Activated CD4-positive, alpha-beta T cell treated with anti-CD3 and anti-CD28 coated beads, Interleukin-2, Interleukin-4, amounts not matched to agents 100 ng/mL and 50 ng/mL, durations not matched to agents 16 hours and 8 hours (primary cell): ENCODE measurements at regions not wholly inside any gene's neighbourhood (a gene's known extent, or its start where the extent isn't known, plus 50 kb on each side); places are given as distances from the start of the nearest gene placed in this dataset.

Experiments used
- DNase-seq: peaks from one replicate; pipeline ENCODE4 v3.0.0-alpha.2; 2020; ENCODE audit warnings: low spot score

DNA sequence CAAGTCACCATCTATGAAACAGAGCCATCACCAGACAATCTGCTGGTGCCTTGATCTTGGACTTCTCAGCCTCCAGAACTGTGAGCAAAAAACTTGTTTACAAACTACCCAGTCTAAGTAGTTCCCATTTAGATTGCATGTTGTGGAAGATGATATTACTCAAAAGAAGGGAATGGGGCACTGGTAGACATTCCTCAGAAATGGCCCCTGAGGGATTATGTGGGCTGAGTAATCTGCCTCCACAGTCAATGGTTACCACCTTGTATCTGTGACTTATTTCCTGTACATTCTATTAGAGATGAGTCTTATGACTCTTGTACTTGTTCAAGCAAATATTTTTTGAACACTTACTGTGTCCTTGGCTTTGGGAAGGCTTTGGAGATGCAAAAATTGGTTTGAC lies 160.4 kb downstream of the NUP35 start:
- DNase-seq: no peak

DNA sequence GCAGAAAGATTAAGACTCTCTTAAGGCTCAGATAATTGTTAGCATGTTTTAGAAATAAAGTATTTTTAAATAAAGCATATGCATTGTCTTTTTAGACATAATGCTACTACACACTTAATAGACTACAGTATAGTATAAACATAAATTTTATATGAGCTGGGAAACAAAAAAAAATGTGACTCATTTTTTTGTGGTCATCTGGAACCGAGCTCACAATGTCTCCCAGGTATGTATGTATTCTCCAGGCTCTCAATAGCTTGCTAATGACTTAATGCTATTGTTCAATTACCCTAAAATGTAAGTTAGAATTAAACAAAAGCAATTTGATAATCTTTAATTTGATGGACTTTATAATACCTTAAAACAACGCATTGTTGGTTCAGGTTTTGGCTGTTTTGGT lies 167.2 kb downstream of the NUP35 start:
- DNase-seq: no peak

DNA sequence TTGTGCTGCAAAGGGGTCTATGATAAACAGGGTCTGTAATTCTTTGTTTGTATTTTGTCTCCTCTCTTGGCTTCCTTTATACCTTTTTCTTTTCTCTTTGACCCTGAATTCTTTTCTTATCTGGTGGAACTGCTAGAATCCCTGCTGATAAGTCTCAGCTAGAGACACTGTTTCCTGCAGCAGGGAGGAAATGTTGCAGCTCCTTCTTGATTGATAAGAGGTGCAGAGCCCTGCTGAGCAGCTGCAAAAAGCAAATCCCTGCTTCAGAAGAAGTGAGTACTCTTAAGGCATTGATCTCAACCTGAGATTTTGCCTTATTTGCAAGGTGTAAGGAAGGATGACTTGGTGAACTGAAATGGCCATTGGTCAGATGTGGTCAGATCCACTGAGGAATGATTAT lies 167.8 kb downstream of the NUP35 start:
- DNase-seq: no peak

DNA sequence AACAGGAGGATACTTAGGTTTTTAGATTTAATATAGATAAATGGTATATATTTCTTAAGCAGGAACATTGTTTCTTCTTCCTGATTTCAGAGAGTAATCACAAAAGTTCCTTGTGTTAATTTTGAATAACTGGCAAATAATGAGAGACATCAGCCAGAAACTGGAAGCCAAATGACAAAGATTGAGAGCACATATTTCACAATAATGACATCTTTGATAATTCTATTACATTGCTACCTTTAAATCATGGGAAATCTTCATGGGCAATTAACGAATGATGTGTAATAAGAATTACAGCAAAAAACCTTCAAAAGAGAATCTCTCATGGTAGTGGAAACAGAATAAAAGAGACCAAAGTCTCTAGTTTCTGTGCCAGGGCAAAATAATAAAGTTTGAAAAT lies 215.1 kb downstream of the NUP35 start:
- no peak for DNase-seq

DNA sequence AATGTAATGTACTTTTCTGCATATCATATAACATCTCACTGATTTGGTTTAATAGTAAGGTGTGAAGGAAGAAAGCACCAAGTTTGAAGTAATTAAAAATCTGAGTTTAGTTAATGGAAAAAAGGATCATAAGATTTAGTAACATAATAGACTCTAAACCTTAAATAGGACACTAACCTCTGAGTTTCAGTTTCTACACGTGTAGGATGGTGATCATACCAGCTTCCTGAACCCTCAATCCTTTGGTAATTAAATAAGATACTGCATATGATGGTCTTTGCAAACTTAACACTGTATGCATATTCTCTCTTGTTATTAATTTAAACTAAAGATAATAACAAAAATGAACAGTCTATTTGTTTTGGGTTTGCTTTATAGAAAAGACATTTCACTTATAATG lies 216.8 kb downstream of the NUP35 start:
- DNase-seq: no peak

DNA sequence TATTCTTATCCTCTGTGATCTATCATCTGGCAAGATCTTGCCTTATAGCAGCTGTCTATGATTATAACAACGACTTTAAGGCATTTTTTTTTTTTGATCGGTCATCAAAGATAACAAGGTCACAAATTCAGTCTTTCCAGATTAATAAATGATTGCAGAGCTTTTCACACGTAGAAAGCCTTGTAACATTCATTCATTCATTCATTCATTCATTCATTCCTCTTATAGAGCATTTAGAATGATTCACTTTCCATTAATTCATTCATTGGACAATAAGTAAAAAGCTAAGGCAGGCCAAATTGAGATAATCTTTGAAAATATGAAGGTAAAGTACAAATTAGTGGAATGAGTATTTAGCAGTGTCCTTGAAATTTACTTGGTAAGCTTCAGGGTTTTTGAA lies 223.7 kb downstream of the NUP35 start:
- DNase-seq: no peak

DNA sequence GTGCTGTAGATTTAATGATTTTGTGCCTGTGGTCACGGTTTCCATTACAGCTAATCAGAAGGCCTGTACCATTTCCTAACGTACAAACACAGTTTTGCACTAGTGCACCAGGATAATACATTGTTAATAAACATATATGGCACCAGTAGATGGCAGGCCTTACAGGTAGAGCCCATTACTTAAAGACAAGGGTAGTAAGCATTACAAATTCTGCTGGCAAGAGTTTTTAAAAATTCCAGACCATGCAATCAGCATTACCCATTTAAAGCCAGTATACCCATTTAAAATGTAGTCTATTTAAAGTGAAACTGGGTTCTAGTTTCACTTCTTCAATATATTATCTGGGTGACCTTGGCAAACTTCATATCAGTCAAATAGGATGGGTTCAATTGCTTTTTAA lies 224.2 kb downstream of the NUP35 start:
- DNase-seq: no peak

DNA sequence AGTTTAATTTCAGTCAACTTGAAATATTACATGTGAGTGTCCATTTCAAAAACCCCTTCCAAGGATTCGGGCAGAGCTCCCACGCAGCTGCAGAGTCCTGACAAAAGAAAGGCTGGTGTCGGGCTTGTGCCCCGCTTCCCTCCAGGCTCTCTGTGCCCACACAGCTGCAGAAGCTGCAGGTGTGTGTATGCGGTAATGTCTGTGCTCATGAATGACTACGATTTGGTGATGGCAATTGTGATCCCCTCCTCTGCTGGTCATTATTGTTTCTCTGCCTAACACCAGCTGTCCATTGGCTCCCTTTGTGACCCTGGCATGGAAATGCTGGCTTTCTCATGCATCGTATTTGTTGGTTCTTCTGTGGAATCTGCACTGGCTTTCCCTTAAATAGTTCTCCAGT lies 224.8 kb downstream of the NUP35 start:
- DNase-seq: no peak

DNA sequence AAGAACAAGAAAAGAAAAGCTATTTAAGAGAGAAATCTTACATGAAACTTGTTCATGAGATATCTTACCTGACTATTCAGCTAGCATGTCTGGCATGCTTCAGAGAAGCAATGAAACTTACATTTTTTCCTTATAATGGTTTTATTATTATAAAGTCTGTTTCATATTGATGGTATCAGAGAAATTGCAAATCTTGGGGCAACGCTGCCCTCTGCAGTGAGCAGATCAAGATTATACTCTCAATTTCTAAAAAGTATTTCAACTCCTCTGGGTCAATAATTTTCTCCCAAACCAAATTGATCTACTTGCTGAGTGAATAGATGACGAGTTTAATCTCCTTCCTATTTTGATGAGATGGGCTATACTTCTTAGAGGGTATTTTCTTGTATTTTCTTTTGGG lies 235.6 kb downstream of the NUP35 start:
- no peak for DNase-seq

DNA sequence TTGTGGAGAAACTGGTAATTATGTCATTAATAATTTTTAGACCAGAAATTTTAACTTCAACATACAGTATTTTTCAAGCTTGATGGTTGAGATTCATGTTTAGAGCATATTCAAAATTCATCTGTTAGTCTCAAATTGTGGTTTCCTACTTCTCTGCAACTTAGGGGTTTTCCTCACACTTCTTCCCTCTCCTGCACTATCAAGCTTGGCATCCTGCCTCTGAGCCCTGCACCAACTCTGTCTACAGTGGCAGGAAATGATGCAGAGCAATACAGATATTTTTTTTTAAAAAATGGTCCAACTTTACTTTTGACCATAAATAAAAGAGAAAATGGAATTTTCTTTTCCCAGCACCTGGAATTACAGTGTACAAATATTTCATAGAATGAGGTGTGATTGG lies 247.3 kb downstream of the NUP35 start:
- DNase-seq: no peak

DNA sequence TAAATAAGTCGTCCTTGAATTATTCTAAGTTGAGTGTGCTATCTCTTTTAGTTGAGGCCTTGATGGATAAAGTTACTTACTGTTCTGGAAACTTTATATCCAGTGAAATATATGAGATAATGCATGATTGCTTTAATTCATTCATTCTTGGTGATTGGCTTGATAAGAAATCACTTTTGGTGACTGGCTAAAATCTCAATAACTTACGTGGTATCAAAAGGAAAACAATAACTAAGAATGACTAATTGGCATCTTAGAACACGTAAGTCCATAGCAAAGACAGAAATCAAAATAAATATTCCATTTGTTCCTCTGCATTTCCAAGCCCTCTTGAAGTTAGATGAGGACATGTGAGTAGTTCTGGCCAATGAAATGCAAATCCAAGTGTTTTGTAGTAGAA lies 251.6 kb downstream of the NUP35 start:
- no peak for DNase-seq

DNA sequence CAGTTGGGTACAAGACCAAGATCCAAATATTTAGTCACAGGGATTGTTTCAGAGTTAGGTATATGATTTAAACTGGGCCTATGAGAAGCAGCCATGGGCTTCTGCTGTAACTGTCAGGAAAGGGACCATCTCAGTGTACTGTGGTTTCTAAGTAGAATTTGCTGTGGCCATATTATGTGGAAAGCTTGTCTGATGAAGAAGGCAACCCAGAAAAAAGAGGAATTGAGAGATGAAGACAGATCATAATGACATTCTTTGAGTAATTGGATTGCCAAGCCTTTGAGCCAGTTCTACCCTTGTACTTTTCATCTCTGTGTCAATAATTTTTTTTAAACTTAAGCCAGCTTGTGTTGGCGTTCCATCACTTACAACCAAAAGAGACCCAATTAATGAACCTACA lies 259.6 kb downstream of the NUP35 start:
- no peak for DNase-seq

DNA sequence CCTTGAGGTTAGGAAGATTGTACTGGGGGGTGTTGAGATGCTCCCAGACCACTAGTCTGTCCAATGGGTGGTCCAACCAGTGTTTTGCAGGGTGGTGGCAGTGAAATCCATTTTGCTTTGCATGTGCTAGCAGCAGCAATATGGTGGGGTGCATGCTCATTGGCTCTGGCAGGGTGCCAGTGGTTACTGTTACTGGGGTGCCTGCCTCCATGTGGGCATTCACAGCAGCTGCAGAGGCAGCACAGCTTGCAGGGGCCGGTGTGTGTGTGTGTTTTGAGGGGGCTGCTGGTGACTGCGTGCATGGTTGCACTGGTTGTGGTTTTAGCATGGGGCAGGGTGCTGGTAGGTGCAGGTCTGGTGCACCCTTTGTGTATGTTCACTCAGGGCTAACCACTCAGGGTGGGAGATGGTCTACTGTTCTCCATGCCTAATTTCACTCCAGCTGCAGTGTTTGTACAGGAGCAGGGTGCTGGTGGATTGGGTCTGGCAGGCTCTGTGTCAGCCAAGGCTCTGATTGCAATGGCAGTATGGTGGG lies 265.4 kb downstream of the NUP35 start:
- DNase-seq: no peak

DNA sequence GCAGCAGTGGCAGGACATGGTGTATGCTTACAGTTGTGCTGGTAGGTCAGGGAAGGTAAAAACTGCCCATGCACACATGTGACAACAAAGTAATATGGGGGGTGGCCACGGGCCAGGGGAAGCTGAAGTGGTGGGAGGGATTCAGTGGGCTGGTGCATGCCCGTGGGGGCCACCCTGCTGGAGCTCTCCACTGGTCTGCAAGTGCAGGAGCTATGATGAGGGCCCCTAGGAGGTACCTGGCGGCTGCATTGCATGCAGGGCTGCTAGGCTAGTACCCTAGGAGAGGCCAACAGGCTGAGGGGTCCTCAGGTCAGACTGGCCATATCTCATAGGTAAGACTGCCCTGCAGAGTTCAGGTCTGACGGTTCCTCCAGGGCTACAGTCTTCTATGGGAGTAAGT lies 265.9 kb downstream of the NUP35 start:
- no peak for DNase-seq

DNA sequence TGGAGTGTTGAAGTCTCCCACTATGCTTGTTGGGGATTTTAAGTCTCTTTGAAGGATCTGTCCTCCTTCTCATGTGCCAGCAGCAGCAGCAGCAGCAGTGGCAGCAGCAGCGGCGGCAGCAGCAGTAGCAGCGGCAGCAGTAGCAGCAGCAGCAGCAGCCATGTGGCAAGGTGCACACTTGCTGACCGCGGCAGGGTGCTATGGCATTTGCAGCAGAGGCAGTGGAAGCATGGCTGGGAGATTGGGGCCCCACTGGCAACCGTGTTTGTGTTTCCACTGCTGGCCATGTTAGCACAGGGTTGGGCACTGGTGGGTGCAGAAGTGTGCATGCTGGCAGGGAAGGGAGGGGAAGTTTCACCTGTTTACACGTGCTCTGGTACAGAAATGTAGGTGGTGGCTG lies 280.1 kb downstream of the NUP35 start:
- DNase-seq: no peak

DNA sequence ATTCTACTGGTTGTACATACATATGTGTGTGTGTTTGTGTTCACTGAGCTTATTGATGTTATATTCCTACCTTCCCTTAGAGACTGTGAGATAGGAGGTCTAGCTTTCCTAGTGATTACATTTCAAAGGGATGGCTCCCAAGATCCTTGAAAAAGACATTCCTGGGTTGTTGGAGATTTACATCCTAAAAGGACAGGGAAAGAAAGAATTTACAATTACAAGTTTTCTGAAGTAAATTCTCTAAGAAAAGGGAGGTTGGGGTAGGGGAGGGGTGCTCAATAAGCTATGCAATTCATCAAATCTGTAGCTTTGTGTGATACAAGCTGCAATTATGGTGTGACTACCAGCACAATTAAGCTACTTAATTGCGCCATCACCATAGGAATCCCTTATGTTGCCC lies 284.3 kb downstream of the NUP35 start:
- DNase-seq: no peak

DNA sequence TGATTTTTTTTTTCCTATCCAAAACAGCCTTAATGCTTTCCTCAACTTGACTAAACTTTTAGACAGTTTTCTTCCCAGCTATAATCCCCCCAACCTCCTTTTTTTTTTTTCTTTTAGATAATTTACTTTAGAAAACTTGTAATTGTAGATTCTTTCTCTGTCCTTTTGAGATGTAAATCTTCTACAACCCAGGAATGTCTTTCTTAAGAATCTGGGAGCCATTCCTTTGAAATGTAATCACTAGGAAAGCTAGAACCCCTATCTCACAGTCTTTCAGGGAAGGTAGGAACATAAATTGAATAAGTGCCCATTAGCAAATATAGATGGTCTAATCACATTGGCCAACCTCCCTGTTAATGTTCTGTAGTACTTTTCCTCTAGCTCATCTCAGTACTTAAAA lies 285.4 kb downstream of the NUP35 start:
- DNase-seq: no peak

DNA sequence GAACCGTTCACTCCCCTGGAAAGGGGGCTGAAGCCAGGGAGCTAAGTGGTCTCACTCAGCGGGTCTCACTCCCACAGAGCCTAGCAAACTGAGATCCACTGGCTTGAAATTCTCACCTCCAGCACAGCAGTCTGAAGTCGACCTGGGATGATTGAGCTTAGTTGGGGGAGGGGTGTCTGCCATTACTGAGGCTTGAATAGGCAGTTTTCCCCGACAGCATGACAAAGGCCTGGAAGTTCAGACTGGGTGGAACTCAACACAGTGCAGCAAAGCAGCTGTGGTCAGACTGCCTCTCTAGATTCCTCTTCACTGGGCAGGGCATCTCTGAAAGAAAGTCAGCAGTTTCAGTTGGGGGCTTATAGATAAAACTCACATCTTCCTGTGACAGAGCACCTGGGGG lies 292.5 kb downstream of the NUP35 start:
- DNase-seq: no peak

DNA sequence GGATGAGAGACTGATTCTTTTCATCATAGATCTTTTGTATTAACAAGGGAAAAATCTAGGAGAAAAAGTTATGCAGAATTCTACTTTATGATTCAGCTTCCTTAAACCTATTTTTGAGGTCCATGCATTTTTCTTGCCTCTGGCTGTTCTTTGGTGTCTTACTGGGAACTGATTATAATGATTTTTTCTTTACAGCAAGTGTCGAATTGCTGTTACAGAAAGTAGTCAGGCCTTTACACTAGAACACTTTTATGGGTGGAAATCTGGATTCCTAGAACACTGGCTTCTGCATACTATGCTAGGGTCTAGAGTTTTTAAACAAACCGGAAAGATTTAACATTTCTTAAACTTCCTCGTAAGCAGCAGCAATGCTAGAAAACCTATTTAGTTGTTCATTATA lies 302.6 kb downstream of the NUP35 start:
- DNase-seq: no peak

DNA sequence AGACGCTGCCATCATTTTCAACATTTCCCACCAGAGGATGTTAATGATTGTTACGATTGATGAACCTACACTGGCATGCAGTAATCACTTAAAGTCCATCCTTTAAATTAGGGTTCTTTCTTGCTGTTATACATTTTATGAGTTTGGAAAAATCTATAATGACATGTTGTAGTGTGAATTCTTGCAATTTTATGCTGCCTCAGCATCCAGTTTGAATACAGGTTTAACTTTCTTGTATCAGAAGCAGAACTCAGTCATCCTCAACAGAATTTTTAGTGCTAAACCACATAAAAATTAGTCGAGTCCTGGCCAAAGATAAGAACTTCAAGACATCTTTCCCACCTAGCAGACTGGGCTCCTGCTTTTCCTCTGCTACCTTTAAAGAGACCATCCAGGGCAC lies 303.3 kb downstream of the NUP35 start:
- DNase-seq: no peak

DNA sequence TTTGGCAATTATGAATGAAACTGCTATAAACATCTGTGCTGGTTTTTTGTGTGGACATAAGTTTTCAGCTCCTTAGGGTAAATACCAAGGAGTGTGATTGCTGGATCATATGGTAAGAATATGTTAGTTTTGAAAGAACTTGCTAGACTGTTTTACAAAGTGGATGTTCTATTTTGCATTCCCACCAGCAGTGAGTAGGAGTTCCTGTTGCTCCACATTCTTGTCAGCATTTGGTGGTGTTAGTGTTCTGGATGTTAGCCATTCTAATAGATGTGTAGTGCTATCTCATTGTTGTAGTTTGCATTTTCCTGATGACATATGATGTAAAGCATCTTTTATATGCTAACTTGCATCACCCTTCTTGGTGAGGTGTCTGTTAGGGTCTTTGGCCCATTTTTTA lies 304.6 kb downstream of the NUP35 start:
- no peak for DNase-seq

DNA sequence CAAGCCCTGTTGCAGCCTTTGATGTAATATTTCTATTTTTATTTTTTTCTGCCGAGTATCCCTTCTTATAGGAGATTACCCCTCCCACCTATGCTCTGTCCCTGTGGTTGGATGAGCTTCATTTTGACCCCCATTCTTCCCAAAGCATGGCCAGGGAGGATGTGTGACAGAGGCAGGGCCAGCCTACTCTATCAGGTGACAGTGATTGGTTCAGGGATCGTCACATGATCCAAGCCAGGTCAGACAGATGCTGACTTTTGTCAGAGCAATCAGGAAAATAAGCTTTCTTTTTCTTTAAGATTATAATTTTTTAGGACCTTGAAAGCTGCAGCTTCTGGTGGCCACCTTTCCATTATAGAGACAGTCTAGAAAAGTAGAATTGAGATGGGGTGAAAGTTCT lies 314.3 kb downstream of the NUP35 start:
- DNase-seq: no peak

DNA sequence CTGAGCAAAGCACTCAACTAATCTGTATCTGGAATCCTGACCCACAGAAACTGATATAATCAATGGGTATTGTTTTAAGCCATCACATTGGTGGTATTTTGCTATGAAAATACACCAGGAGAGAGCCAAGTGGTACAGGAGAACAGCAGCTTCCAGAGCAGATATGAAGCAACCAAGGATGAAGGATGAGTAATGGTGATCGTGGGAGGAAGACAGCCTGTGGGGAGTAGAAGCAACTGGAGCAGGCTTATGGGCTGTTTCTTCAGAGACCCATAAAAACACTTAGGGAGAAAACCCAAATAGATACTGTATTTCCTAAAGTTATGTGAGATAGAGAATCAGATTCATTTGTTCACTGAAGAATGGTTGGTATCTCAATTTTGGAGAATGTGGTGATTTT lies 330.8 kb downstream of the NUP35 start:
- no peak for DNase-seq

DNA sequence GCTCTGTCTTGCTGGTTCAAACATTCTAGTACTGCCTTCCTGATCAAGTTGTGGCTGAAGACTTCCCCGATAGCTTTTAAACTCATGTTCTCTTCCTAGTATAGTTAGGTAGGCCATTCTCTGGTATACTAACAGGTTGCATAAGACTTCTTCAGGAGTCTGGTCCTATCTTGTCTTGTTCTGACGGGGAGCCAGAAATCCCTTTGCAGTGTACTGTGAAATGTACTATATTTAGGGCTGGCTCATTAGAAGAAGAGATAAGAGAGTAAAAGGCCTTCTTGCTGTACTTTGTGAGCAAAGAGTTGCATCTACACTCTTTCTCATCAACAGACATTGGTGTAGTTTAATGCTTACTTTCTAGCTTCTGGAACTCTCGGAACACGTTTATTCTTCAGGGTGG lies 331.9 kb downstream of the NUP35 start:
- DNase-seq: no peak

DNA sequence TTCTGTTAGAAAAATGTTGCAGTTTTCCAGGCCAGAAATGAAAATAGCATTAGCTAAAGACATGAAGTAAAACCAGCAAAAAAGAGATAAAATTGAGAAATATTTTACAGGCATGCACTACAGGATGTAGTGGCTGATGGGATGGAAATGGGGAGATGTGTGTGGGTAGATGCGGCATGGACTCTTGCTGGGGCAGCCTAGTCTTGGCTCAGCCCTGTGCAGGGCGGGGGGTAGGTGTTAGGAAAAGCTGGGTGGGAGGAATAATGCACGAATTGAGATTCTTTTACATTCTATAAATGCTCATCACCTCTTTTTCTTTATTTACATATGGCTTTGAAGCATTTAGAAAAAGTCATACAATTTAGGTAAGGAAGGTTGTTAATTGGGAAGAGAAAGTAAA lies 334.2 kb downstream of the NUP35 start:
- no peak for DNase-seq
